Psoas muscle (tissue), 7 donors: ENCODE measurements at regions not wholly inside any gene's neighbourhood (a gene's known extent, or its start where the extent isn't known, plus 50 kb on each side); places are given as distances from the start of the nearest gene placed in this dataset.

Experiments
- ATAC-seq, 4 donors: fragments of 200-7000 bp; cut with Tn5 transposase; one replicate each; pipeline ENCODE4 v1.9.1; 2020; ENCODE audit warnings: moderate library complexity in 3 of 4, mild to moderate bottlenecking in 2 of 4
- DNase-seq, 2 donors: peaks; one replicate each; pipeline ENCODE4 v3.0.0-alpha.2; 2020
- H3K27ac ChIP-seq: fragments of 200-600 bp; one replicate; pipeline ENCODE4 v1.8.0; 2022
- H3K27me3 ChIP-seq, 3 donors: fragments of 200-600 bp in 1 of 3; one replicate each; pipeline versions ENCODE4 v1.6.1 to v1.8.0; 2013 to 2022; ENCODE audit warnings: low read length in 2 of 3, mild to moderate bottlenecking in 2 of 3, moderate library complexity in 1 of 3; ENCODE audit not compliant: insufficient read depth in 3 of 3
- H3K36me3 ChIP-seq, 2 donors: fragments of 200-600 bp in 1 of 2; one replicate each; pipeline versions ENCODE4 v1.6.1 to v1.8.0; 2013 to 2022; ENCODE audit warnings: low read depth in 1 of 2, mild to moderate bottlenecking in 1 of 2, moderate library complexity in 1 of 2; ENCODE audit not compliant: insufficient read depth in 1 of 2
- H3K4me1 ChIP-seq: fragments of 200-600 bp; one replicate; pipeline ENCODE4 v1.8.0; 2022
- H3K4me3 ChIP-seq: fragments of 200-600 bp; one replicate; pipeline ENCODE4 v1.8.0; 2022; ENCODE audit warnings: mild to moderate bottlenecking
- H3K9me3 ChIP-seq: fragments of 200-600 bp; one replicate; pipeline ENCODE4 v1.8.0; 2022
- WGBS, 3 donors: extraction: QIAGEN DNeasy Blood & Tissue Kit; methylation state at CpG; one replicate each; pipeline versions ENCODE4 v1.1.6 to v1.1.7; 2013; 5-methylcytosine and 5-hydroxymethylcytosine counted together
- intact Hi-C, 2 donors: fragments of 100-400 bp; cut with DNase I; formaldehyde crosslinking; loops; one replicate each; pipeline versions ENCODE4 v1.11.0 to v1.14.2; 2022
- TF ChIP-seq, protein P1 (sequence below): fragments of 200-600 bp; IDR thresholded peaks from one replicate; pipeline ENCODE4 v1.8.0; 2022; ENCODE audit warnings: antibody characterized with exemption
- donor health status: healthy with polysubstance abuse.
- donor health status: DM: no; HTN: no; CAD: no; lungs with moderate emphysema.
- donor health status: Bipolar disorder and iron deficiency.
- donor health status: healthy.
- donor health status: DM: yes; HTN: yes; CAD: no.
- donor health status: DM: no; HTN: no; CAD: no.
- donor health status: DM: yes; HTN: yes; CAD: no.

DNA sequence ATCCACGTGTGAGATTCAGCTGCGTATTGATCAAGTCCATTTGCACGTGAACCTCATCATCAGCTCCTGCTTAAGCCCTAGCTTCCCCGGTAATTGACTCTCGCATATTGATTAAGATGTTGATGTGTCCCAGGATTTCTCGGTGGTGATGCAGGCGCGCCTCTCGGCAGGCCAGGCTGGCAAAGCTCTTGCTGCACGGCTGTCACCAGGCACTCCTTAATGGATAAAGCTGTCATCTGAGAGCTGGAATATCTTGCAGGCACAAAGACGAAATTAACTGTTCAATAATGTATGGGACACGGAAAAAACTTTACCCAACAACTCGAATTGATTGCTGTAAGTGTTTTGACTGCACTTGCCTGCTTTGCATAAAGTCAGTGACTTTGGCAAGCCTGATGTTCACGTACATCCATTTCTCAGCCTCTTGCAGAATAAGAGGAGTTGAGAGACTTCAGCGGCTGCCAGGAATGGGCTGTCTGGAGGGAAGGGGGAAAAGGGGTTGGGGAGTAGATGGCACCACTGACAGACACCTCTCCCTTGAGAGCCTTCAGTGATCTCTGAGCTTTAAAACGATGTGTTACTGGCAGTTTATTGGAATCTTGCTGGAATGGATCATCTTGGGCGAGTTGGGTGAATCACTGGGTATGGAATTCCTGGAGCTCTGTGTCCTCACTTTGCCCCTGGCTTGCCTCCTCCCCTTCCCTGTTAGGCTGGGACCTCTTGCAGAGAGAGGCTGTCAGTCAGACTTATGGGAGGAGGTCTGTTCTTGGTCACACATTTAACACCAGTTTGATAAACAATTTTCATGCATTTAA is 650.3 kb downstream of the CCDC171 start:
- intact Hi-C loops: loop anchor here in 1 of 2 donors (10.0 kb wide), 1 partner anchor 522 kb away; no protein-coding TSS in a partner anchor
- Histone ChIP-seq H3K4me1 (no peaks in the 10 kb centered on the region), H3K9me3 (no peaks in the 10 kb centered on the region), H3K27me3 (no peaks in the 10 kb centered on the region), H3K27ac (no peak overlapping the region), H3K4me3 (no peak overlapping the region), H3K36me3 (no peaks in the 10 kb centered on the region)
- 78 to 83% (median 80%) methylated on average over 17 of the region's 17 CpGs for WGBS, 3 donors
- ATAC-seq (no peak), DNase-seq (no peak)
- TF ChIP-seq, protein P1, sequence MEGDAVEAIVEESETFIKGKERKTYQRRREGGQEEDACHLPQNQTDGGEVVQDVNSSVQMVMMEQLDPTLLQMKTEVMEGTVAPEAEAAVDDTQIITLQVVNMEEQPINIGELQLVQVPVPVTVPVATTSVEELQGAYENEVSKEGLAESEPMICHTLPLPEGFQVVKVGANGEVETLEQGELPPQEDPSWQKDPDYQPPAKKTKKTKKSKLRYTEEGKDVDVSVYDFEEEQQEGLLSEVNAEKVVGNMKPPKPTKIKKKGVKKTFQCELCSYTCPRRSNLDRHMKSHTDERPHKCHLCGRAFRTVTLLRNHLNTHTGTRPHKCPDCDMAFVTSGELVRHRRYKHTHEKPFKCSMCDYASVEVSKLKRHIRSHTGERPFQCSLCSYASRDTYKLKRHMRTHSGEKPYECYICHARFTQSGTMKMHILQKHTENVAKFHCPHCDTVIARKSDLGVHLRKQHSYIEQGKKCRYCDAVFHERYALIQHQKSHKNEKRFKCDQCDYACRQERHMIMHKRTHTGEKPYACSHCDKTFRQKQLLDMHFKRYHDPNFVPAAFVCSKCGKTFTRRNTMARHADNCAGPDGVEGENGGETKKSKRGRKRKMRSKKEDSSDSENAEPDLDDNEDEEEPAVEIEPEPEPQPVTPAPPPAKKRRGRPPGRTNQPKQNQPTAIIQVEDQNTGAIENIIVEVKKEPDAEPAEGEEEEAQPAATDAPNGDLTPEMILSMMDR: no peak

DNA sequence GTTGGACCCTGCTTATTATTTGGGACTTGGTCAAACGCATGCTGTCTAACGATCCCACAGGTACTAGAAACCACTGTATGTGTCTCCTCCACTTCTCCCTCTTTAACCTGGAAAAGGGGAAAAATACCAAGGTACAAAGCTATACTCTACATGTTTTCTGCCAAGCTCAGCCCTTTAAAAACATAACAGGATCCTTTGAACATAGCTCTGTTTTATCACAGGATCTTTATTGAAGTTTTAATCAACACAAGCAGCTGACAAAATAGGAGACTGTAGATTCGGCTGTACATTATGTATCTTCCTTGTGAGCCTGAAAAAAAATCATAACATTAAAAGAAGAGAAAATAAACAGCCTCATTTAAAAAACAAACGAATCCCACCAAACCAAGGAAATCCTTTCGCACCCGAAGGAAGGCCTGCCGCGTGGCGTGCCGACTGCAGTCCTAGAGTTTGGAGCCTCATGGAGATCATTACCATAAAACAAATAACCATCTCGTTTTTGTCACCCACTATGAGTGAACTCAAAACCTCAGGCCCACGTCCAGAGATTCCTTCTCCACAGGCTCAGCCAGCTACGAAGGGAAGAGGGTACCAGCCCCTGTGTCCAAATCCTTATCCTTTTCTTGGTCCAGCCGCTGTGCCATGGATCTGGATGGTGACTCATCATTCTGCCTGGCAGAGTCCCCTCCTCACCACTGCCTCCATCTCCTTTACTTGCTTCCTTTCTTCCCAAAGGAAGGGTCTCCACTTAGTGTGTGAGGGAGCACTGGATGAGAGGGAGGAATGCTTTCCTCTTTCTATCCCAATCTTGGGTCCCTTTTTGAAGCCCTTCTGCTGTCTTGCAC is 651.1 kb downstream of the CCDC171 start:
- DNase-seq (no peak), ATAC-seq (no peak)
- Histone ChIP-seq H3K9me3 (no peaks in the 10 kb centered on the region), H3K27ac (no peak overlapping the region), H3K4me3 (no peak overlapping the region), H3K36me3 (no peaks in the 10 kb centered on the region), H3K4me1 (no peaks in the 10 kb centered on the region), H3K27me3 (no peaks in the 10 kb centered on the region)
- WGBS, 3 donors: 85 to 88% (median 86%) methylated on average over 14 of the region's 14 CpGs
- TF ChIP-seq, protein P1: no peak
- intact Hi-C loops: loop anchor here in 1 of 2 donors (10.0 kb wide), 1 partner anchor 521 kb away; no protein-coding TSS in a partner anchor

DNA sequence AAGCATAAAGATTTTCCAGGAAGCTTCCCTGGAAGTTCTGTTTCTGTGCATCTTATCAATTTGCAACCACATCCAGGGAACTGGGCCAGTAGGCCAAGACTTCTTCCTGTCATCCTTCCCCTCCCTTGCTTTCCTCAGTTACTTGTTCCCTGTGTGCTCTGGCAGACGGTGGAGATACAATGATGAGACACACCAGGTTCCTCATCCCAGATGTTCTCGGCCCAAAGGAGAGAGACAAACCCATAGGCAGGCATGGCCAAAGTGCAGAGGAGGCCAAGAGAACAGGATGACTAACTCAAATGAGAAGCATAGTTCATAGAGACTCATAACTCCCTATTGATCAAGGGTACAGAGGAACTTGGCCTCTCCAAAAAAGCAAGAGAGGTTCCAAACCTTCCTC is 652.6 kb downstream of the CCDC171 start:
- TF ChIP-seq, protein P1: no peak
- Histone ChIP-seq H3K27me3 (no peaks in the 10 kb centered on the region), H3K36me3 (no peaks in the 10 kb centered on the region), H3K4me1 (no peaks in the 10 kb centered on the region), H3K4me3 (no peak overlapping the region), H3K27ac (no peak overlapping the region), H3K9me3 (no peaks in the 10 kb centered on the region)
- intact Hi-C loops: loop anchor here in 1 of 2 donors (10.0 kb wide), 1 partner anchor 519 kb away; no protein-coding TSS in a partner anchor
- DNase-seq (no peak), ATAC-seq (no peak)
- WGBS, 3 donors: 82 to 88% (median 86%) methylated on average over 2 of the region's 2 CpGs

DNA sequence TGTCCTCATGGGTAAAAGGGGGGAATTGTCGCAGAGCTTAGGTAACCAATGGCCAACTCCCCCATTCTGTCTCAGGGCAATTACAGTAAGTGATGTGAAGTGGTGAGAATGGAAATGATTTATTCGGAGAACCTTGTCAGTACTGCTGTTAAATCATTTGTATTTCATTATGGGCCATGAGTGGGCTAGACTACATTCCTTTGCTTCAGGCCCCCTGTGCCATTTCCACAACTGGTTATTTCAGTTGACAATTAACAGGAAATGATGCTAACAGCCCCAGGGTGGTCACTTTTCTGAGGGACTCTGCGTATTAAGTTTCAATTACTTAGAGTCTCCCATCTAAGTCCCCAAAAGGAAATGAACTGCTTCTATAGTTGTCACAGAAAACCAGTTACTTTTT is 653.7 kb downstream of the CCDC171 start:
- no peak for DNase-seq
- intact Hi-C loops: loop anchor here in 1 of 2 donors (10.0 kb wide), 1 partner anchor 518 kb away; no protein-coding TSS in a partner anchor
- Histone ChIP-seq H3K27ac (no peak overlapping the region), H3K9me3 (no peaks in the 10 kb centered on the region), H3K4me3 (no peak overlapping the region), H3K4me1 (no peaks in the 10 kb centered on the region), H3K36me3 (no peaks in the 10 kb centered on the region), H3K27me3 (no peaks in the 10 kb centered on the region)
- TF ChIP-seq, protein P1: no peak
- 77 to 96% (median 91%) methylated on average over 3 of the region's 3 CpGs for WGBS, 3 donors
- no peak for ATAC-seq
